ENCODE measurements at regions not wholly inside any gene's neighbourhood (a gene's known extent, or its start where the extent isn't known, plus 50 kb on each side); places are given as distances from the start of the nearest gene placed in this dataset.
"Not testable (repeated sequence)": the region's sequence is repeated elsewhere in the genome, so short reads cannot be mapped to it uniquely, and the experiment has no call there.

GRCh38 chr13:82458169-82458568, 1424.1 kb downstream of the SLITRK1 start:
- H3K79me2 ChIP-seq (ENCODE audit: control insufficient read depth, insufficient read depth, low read length) = no peaks in the 10 kb centered on the region
- peaks cover 12% of the 10 kb centered on the region for H3K9me3 Mint-ChIP-seq (ENCODE audit: insufficient read depth)
- no peak overlapping the region for H3K4me3 Mint-ChIP-seq
- no peak overlapping the region for H3K9ac ChIP-seq (ENCODE audit: low read length)
- peaks cover 0 to 12% (median 0%) of the 10 kb centered on the region in 3 donors for H3K9me3 ChIP-seq (ENCODE audit: control extremely low read depth in 1 of 3, control insufficient read depth in 2 of 3, insufficient read depth in 1 of 3, low read length in 2 of 3)
- CTCF ChIA-PET = no interaction called here
- no peaks in the 10 kb centered on the region for H3K4me1 Mint-ChIP-seq
- H3K4me1 ChIP-seq (ENCODE audit: control insufficient read depth in 2 of 2, insufficient read depth in 2 of 2, low read length in 2 of 2) = no peaks in the 10 kb centered on the region
- WGBS (ENCODE audit: insufficient coverage) = 99% methylated on average over 8 of the region's 13 CpGs
- no peak overlapping the region for H3K27ac Mint-ChIP-seq
- no peaks in the 10 kb centered on the region for H3K36me3 ChIP-seq (replicated peaks in 1 of 2; ENCODE audit: control extremely low read depth in 1 of 2, control insufficient read depth in 1 of 2, extremely low read depth in 1 of 2, insufficient read depth in 2 of 2, low read length in 1 of 2)
- H4K20me1 ChIP-seq (ENCODE audit: control insufficient read depth, insufficient read depth, low read length, poor library complexity, severe bottlenecking) = no peaks in the 10 kb centered on the region
- TF ChIP-seq EZH2 (IDR thresholded peaks at IDR 0.05; ENCODE audit: borderline replicate concordance, insufficient read depth, low read depth, low read length, poor library complexity, severe bottlenecking) (no peak), CTCF (IDR thresholded peaks at IDR 0.05) (no peak)
- intact Hi-C loops (cut with micrococcal nuclease) = no loop called here
- no peaks in the 10 kb centered on the region for H3K27me3 Mint-ChIP-seq
- POLR2A ChIA-PET = no interaction called here
- H3K27me3 ChIP-seq (replicated peaks in 1 of 4; ENCODE audit: control extremely low read depth in 1 of 4, control insufficient read depth in 3 of 4, insufficient read depth in 4 of 4, low read length in 3 of 4) = no peaks in the 10 kb centered on the region
- no peak overlapping the region for H3K4me2 ChIP-seq (replicated peaks; ENCODE audit: low read depth, low read length, poor library complexity, severe bottlenecking)
- DNase-seq (no peak), ATAC-seq (ENCODE audit: low read depth) (no peak)
- H3K4me3 ChIP-seq (ENCODE audit: control extremely low read depth in 1 of 5, extremely low read depth in 1 of 5, insufficient read depth in 1 of 5, low read depth in 2 of 5, low read length in 4 of 5) = no peak overlapping the region
- H2AFZ ChIP-seq (ENCODE audit: insufficient read depth, low read depth, low read length, poor library complexity, severe bottlenecking) = no peak overlapping the region
- no peak overlapping the region for H3K27ac ChIP-seq (ENCODE audit: low read length in 2 of 2)

- H3K27ac Mint-ChIP-seq; H3K4me3 Mint-ChIP-seq; H3K27me3 Mint-ChIP-seq; DNase-seq; H3K4me3 ChIP-seq (ENCODE audit: control extremely low read depth in 1 of 5, extremely low read depth in 1 of 5, insufficient read depth in 1 of 5, low read depth in 2 of 5, low read length in 4 of 5); CTCF ChIA-PET; H3K9ac ChIP-seq (ENCODE audit: low read length); ATAC-seq (ENCODE audit: low read depth); intact Hi-C loops (cut with micrococcal nuclease); H3K79me2 ChIP-seq (ENCODE audit: control insufficient read depth, insufficient read depth, low read length); H4K20me1 ChIP-seq (ENCODE audit: control insufficient read depth, insufficient read depth, low read length, poor library complexity, severe bottlenecking); H2AFZ ChIP-seq (ENCODE audit: insufficient read depth, low read depth, low read length, poor library complexity, severe bottlenecking); POLR2A ChIA-PET; H3K4me1 ChIP-seq (ENCODE audit: control insufficient read depth in 2 of 2, insufficient read depth in 2 of 2, low read length in 2 of 2); H3K27ac ChIP-seq (ENCODE audit: low read length in 2 of 2); H3K27me3 ChIP-seq (replicated peaks in 1 of 4; ENCODE audit: control extremely low read depth in 1 of 4, control insufficient read depth in 3 of 4, insufficient read depth in 4 of 4, low read length in 3 of 4); H3K36me3 ChIP-seq (replicated peaks in 1 of 2; ENCODE audit: control extremely low read depth in 1 of 2, control insufficient read depth in 1 of 2, extremely low read depth in 1 of 2, insufficient read depth in 2 of 2, low read length in 1 of 2); H3K4me2 ChIP-seq (replicated peaks; ENCODE audit: low read depth, low read length, poor library complexity, severe bottlenecking); H3K4me1 Mint-ChIP-seq: not testable (repeated sequence)
- peaks cover 17% of the 10 kb centered on the region for H3K9me3 Mint-ChIP-seq (ENCODE audit: insufficient read depth)
- WGBS (ENCODE audit: insufficient coverage) = 87% methylated on average over 12 of the region's 13 CpGs
- peaks cover 0 to 12% (median 0%) of the 10 kb centered on the region in 3 donors for H3K9me3 ChIP-seq (ENCODE audit: control extremely low read depth in 1 of 3, control insufficient read depth in 2 of 3, insufficient read depth in 1 of 3, low read length in 2 of 3)
These were observed 1424.7 kb downstream of the SLITRK1 start for GRCh38 chr13:82457548-82457947.
